Embryonic facial prominence (tissue), 1 donor: ENCODE measurements at regions not wholly inside any gene's neighbourhood (a gene's known extent, or its start where the extent isn't known, plus 50 kb on each side); places are given as distances from the start of the nearest gene placed in this dataset.

Experiments used
- DNase-seq: peaks from one replicate; pipeline ENCODE4 v3.0.0-alpha.2; 2016; ENCODE audit errors: extremely low spot score

DNA sequence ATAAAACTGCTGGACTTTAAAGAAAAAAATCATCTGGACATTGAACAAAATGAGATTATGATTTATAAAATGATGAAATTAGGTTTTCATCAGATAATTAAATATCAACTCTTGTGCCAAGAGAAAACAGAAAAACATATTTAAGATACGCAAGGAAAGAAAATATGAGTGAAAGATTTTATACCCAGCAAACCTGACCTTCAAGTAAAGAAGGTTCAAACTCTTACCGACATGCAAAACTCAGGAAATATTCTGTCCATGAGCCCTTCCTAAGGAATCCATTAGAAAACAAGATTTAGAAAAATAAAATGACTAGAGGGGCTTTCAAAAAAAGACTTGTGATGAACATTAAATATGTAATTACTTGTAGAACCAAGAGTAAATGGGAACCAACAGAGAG, 257.2 kb upstream of the ARID1B start:
- DNase-seq = no peak

DNA sequence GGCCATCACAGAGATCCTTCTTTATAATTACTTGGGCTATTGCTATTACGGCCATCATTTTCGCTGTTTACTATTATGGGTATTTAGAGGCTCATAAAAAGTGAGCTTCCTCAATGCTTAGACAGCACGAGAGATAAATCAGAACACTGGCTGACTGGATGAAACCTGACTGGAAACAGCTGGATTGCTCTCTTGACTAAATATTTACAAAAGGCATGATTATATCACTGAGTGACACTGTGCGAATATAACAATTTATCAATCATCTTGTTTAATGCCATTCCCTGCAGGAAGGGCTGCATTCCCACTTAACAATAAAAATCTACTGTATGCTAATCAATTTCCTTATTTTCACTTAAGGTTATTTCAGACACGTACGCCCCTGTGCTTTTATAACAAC, 260.1 kb upstream of the ARID1B start:
- no peak for DNase-seq

DNA sequence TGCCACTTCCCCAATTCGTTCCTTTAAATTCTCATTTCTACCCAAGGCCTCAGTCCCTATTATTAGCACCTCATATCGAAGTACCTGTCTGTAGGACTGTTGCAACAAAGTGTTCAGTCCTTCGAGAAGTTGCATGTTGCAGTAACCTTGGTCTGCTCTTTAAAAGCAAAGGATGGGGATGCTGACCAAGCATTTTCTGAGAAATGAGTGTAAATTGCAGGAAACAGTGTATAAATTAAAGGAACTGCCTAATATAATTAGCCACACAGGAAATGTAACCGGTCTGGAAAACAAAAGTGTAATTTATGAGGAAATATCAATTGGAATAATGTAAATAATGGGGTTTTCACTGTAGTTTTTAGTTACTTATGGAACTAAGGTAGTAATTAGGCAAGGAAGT, 261.9 kb upstream of the ARID1B start:
- DNase-seq = no peak

DNA sequence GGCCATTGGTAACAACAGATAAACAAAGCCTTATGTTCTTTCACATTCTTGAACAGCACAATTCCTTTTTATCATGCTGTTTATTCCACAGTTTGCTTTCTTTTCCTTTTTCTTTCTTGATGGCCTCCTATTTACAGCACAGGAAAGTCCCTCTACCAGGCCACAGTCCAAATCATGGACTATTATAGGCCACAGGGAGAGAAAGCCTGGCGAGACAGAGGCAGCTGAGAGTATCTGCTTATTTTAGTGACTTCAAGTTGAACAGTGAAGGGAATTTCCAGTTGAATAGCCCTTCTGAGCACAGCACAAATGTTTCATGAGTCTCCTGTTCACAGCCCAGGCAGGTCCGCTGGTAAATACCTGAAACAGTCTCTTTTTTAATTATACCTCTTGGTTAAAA, 263.7 kb upstream of the ARID1B start:
- DNase-seq = no peak

DNA sequence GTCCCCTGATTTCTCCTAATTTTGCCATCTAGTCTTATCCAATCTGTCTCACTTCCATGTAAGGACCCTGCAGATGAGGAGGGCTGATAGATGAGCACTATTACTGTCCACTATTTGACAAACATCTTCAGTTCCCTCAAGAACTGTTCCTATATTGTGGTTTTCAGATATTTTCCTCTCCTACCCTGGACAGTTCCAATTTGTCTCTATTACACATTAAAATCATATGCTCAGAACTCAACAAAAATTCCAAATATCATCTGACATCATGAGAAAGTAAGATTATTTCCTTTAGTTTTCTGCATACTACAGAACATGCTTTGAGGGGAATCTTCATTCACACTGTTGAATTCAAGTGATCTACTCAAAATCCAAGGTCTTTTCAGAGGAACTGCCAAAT, 265.6 kb upstream of the ARID1B start:
- no peak for DNase-seq

GRCh38 chr6:156511051-156511450, 266.1 kb upstream of the ARID1B start:
- no peak for DNase-seq

DNA sequence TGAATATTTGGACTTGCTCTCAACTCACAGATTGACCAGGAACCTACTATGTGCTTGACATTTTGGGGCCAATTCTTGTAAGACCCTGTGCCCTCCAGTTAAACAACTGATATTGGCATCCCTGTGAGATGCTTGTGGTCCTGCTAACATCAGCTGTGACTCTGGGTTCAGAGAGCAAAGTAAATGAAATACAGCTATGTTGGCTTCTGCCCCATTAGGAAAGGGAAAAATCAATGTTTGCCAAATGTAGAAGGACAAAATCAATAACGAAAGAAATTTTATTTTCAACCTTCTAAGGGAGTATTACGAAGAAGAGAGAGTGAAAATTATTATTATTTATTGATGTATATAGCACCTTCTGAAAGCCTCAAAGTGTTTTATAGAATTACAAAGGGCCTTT, 266.9 kb upstream of the ARID1B start:
- no peak for DNase-seq

DNA sequence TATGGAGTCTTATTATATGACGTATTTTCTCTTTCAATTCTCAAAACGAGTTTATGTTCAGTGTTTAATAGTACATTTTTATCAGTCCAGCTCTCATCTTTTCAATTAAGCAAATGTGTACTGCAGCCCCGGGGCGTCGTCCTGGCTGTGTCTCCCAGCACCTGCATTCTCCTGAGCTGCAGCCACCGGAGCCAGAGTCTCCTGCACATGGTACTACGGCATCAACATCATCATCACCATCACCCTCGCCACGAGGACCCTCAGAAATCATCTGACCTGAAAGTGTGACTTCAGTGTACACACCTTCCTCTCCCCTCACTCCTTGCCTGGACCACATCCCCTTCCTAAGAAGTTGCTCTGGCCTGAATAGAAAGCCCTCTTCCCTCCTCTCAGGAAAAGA, 267.7 kb upstream of the ARID1B start:
- DNase-seq = no peak

GRCh38 chr6:156508923-156509322, 268.3 kb upstream of the ARID1B start:
- no peak for DNase-seq

DNA sequence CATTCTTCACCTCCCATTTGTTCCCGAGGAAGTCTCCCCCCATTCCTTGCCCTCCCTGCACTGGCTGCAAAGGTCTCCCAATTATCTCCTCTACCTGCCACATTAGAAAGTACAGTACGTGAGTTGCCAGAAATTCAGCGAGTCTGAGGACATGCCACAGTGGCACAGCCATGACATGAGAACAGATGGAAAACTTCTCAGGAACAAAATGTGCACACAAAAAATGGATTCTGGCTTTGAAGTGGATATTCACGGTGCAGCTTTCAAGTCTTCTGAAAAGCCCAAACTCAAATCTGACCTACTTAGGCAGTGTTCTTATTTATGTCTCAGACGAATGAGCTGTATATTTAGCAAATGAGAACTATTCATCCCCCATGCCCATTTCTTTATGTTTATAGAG, 269.1 kb upstream of the ARID1B start:
- DNase-seq = no peak

GRCh38 chr6:156507656-156508055, 269.5 kb upstream of the ARID1B start:
- DNase-seq = no peak

DNA sequence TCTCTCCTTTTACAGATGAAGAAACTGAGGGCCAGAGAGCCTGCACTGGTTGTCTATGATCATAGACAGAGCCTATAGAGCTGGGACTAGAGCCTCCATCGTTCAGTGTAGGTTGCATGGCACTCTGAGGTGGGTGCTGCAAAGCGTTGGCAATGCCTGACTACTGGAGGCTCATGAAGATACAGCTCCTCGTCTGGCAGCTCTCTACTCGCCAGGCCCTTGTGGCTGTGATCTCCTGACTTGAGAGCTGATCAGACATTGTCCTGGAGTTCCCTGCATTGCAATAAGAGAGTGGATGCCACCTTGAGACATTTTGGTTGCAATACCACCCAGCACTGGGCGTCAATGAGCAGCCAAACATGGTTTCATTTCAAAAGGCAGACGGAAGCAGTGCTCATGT, 270.1 kb upstream of the ARID1B start:
- no peak for DNase-seq

DNA sequence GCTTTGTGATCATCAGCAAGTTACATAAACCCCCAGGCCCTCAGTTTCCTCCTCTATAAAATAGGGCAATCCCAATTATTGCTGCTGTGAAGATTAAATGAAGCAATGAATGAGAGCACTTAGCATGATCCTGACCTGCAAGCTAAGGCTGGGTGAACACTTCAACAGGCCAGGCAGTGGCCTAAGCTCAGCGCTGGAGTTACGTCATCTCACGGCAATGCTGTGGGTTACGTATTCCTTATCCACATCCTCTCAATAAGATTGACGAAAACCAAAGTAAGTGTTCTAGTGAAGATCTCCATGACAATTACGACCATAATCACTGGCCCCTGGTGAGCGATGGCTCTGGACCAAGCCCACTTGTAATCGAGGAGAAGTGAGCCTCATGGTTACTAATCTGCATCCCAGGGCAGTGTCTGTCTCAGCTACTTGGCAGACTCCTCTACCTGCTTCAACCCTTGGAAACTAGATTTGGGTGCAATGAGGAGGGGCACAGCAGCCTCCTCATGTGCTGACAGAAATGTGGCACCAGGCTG, 274.1 kb upstream of the ARID1B start:
- no peak for DNase-seq

DNA sequence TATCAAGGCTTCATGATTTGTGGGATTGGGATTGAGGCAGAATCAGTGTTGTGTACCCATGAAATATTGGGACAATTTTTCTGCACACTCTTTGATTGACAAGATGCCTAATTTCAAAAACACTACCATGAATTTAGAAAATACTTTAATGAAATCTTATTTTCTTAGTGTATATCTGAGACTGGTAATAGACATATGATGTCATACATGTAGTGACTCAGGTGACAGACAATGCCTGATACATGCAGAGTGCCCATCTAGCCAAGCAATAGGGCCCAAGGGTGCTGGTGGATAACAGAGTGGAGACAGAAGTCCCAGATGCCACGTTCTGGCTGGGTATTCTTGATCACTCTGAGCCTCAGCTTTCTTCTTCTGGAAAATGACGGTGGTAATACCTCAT, 279.6 kb upstream of the ARID1B start:
- DNase-seq = no peak

- DNase-seq = no peak
Measured at GRCh38 chr6:156487877-156488276, 289.3 kb upstream of the ARID1B start.

DNA sequence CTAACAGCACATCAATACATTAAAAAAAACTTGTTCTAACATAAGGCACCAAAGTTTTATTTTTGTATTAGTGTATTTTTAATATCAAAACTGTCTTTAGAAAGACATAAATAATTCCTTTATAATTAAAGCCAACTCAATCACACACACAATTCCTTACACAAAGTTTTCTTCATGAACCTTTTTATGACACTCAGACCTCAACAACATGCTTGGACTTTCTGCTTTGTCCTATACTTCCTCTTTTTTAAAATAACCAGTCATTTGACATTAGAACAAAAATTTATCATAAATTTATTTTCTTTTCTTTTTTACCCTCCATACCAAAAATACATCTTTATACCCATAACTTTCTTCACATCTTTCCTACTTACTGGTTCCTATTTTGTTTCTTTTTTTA, 292.0 kb upstream of the ARID1B start:
- DNase-seq = no peak

GRCh38 chr6:156474507-156475120, 302.6 kb upstream of the ARID1B start:
- DNase-seq = no peak

- DNase-seq = no peak
Measured at GRCh38 chr6:156471000-156471399, 306.2 kb upstream of the ARID1B start.

DNA sequence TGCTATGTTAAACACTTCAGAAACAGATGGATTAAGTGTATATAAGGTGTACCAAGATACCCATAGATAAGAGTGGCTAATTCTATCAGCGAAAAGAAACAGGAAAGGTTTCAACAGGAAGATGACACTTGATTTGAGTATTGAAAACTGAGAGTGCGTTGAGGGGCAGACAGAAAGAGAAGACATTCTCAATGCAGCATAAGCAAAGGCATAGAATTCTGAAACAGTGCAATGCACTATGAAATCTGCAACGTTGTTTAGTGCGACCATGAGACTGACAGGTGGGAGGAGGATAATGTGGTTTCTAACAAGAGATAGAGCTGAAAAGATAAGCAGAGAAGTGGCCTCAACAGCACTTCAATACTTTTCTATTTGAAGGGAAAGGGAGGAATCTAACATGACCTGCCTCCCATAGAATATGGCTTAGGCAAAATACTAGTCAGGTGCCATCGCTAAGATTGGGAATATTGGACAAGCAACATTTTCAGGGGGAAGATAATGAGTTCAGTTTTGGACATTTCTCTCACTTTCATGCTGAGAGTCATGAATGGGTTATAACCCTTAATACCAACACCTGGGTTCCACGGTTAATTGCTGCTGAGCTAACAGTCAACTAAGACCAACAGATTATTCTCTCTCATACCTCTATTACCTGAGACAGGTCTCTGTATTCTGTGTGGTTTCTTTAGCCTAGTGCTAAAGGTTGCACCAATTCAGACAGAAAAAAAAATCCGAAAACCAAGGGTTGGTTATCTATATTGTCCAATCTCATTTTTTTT, 312.9 kb upstream of the ARID1B start:
- DNase-seq = no peak

- no peak for DNase-seq
Measured at GRCh38 chr6:156461647-156462046, 315.5 kb upstream of the ARID1B start.

DNA sequence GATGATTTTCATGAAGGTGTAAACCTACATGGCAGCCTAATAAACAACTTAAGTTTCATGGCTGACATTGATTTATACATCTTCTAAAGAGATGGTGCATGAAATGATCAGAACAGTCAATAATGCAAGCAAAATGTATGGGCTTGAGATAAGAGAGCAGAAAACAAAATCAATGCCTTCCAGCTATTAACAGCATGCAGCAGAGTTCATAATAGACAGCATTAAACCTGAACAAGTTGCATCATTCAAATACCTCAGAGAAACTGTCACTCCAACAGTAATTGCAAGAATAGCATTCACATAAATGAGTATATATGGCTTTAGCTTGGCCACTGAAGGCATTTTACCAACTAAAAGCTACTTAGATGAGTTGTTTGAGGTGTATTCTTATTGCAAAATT, 319.6 kb upstream of the ARID1B start:
- no peak for DNase-seq

- no peak for DNase-seq
Measured at GRCh38 chr6:156455847-156456246, 321.3 kb upstream of the ARID1B start.

DNA sequence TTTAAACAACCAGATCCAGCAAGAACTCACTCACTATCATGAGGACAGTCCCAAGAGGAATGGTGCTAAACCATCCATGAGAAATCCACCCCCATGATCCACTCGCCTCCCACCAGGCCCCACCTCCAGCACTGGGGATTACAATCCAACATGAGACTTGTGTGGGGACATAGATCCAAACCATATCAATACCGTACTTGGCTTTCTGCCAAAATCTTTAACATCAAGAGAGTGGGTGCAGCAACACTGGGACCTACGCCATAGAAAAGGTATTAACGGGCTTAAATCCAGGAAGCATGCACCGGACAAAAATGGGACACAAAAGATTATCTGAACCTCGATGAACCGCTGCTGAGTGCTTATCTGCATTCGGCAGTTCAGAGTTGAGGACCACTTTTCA, 322.3 kb upstream of the ARID1B start:
- DNase-seq = no peak

DNA sequence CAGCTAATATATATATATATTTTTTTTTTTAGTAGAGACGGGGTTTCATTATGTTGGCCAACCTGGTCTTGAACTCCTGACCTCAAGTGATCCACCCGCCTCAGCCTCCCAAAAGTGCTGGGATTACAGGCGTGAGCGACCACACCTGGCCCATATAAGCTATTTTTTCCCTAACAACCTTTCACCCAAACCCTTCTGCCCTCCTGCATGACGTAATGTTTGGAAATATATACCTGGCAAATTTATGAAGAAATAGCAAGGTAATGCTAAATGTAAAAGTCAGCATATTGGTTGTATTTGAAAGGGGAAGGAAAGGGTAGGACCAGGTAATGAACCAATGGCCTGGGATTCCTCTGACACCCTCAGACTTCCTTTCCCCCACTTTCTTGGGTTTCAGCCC, 325.5 kb upstream of the ARID1B start:
- no peak for DNase-seq
